HG02884 (cell line): ENCODE measurements at regions not wholly inside any gene's neighbourhood (a gene's known extent, or its start where the extent isn't known, plus 50 kb on each side); places are given as distances from the start of the nearest gene placed in this dataset.

ENCODE experiments used
- ATAC-seq: cut with Tn5 transposase; IDR thresholded peaks from one replicate; pipeline ENCODE4 v1.9.1; 2021; ENCODE audit warnings: mild to moderate bottlenecking, moderate library complexity; ENCODE audit not compliant: unreplicated experiment

- ATAC-seq: no peak
These were observed 156.0 kb downstream of the LRIG3 start for GRCh38 chr12:58764100-58764953.

GRCh38 chr12:58765076-58765475 is 155.2 kb downstream of the LRIG3 start:
- ATAC-seq: no peak

GRCh38 chr12:58765653-58766512 is 154.4 kb downstream of the LRIG3 start:
- no peak for ATAC-seq

GRCh38 chr12:58766513-58766870 is 153.8 kb downstream of the LRIG3 start:
- ATAC-seq: no peak

- no peak for ATAC-seq
These were observed 152.8 kb downstream of the LRIG3 start for GRCh38 chr12:58767496-58767895.

GRCh38 chr12:58773986-58774385 is 146.3 kb downstream of the LRIG3 start:
- ATAC-seq: no peak

- no peak for ATAC-seq
These were observed 145.6 kb downstream of the LRIG3 start for GRCh38 chr12:58774731-58775130.

- ATAC-seq: no peak
These were observed 144.9 kb downstream of the LRIG3 start for GRCh38 chr12:58775396-58775795.

- no peak for ATAC-seq
These were observed 144.2 kb downstream of the LRIG3 start for GRCh38 chr12:58776144-58776543.

GRCh38 chr12:58777815-58778214 is 142.5 kb downstream of the LRIG3 start:
- no peak for ATAC-seq

- ATAC-seq: no peak
These were observed 138.7 kb downstream of the LRIG3 start for GRCh38 chr12:58781609-58782008.

- ATAC-seq: no peak
These were observed 133.1 kb downstream of the LRIG3 start for GRCh38 chr12:58787021-58787760.

GRCh38 chr12:58794859-58795258 is 125.4 kb downstream of the LRIG3 start:
- no peak for ATAC-seq

- no peak for ATAC-seq
These were observed 124.5 kb downstream of the LRIG3 start for GRCh38 chr12:58795825-58796224.

GRCh38 chr12:58801986-58802385 is 118.3 kb downstream of the LRIG3 start:
- ATAC-seq: no peak

GRCh38 chr12:58803908-58804307 is 116.4 kb downstream of the LRIG3 start:
- ATAC-seq: no peak

- peak; percentile 85 for ATAC-seq
These were observed 115.6 kb downstream of the LRIG3 start for GRCh38 chr12:58804749-58805148.

GRCh38 chr12:58809064-58809607 is 111.2 kb downstream of the LRIG3 start:
- no peak for ATAC-seq

GRCh38 chr12:58811346-58811745 is 109.0 kb downstream of the LRIG3 start:
- no peak for ATAC-seq

- ATAC-seq: no peak
These were observed 108.1 kb downstream of the LRIG3 start for GRCh38 chr12:58812214-58812613.

GRCh38 chr12:58814036-58814435 is 106.3 kb downstream of the LRIG3 start:
- ATAC-seq: no peak
